GM10266 (cell line): ENCODE measurements at regions not wholly inside any gene's neighbourhood (a gene's known extent, or its start where the extent isn't known, plus 50 kb on each side); places are given as distances from the start of the nearest gene placed in this dataset.

Experiments used
- DNase-seq: peaks from one replicate; pipeline ENCODE4 v3.0.0; 2012; ENCODE audit errors: extremely low spot score
- TF ChIP-seq, protein P1 (sequence below): IDR thresholded peaks from 2 replicates; pipeline ENCODE4 v1.5.1; 2012; ENCODE audit warnings: mild to moderate bottlenecking, low read depth; ENCODE audit not compliant: control insufficient read depth, insufficient read depth; ENCODE audit errors: missing control alignments

DNA sequence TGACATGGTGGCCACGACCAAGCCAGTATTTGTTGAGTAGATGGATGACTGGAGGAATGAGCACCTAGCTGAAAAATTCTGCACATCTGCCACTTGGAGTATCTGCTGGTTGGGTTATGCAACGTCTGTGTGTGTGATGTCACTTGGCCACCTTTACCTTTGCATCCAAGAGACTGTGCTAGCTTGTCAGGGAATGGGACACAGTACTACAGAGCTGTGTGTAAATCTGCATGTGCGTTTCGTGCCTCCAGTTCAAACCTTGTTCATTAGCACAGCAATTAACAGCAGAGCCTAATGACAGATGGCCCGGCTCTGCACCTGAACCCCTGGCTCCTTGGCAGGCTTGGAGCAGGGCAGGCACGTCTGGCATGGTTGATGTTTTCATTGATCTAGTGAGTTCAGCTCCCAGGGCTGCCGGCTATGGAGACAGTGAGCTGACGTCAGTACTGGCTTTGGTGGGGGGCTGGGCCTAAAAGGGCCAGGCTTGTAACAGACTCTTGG lies 188.4 kb upstream of the NAV2 start:
- DNase-seq, result no peak
- TF ChIP-seq, protein P1, sequence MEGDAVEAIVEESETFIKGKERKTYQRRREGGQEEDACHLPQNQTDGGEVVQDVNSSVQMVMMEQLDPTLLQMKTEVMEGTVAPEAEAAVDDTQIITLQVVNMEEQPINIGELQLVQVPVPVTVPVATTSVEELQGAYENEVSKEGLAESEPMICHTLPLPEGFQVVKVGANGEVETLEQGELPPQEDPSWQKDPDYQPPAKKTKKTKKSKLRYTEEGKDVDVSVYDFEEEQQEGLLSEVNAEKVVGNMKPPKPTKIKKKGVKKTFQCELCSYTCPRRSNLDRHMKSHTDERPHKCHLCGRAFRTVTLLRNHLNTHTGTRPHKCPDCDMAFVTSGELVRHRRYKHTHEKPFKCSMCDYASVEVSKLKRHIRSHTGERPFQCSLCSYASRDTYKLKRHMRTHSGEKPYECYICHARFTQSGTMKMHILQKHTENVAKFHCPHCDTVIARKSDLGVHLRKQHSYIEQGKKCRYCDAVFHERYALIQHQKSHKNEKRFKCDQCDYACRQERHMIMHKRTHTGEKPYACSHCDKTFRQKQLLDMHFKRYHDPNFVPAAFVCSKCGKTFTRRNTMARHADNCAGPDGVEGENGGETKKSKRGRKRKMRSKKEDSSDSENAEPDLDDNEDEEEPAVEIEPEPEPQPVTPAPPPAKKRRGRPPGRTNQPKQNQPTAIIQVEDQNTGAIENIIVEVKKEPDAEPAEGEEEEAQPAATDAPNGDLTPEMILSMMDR, result no peak

DNA sequence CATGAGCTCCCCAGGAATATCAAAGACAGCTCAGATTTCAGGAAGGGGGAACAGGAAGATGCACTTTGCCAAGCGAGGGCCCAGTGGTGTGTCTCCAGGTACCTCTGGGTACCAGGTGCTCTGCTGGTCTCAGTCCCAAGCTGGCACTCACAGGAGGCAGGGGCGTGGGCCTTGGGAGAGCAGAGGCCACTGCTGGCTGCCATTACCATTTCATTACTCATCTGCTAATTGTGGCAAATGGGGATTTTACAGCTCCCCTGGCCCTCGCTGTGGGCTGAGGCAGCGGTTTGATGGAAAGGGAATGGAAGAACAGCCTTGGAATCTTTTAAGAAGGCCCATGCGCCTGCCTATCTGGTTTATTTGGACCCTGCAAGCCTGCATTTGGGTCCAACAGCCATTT lies 192.0 kb upstream of the NAV2 start:
- no peak for DNase-seq
- TF ChIP-seq, protein P1, result no peak

DNA sequence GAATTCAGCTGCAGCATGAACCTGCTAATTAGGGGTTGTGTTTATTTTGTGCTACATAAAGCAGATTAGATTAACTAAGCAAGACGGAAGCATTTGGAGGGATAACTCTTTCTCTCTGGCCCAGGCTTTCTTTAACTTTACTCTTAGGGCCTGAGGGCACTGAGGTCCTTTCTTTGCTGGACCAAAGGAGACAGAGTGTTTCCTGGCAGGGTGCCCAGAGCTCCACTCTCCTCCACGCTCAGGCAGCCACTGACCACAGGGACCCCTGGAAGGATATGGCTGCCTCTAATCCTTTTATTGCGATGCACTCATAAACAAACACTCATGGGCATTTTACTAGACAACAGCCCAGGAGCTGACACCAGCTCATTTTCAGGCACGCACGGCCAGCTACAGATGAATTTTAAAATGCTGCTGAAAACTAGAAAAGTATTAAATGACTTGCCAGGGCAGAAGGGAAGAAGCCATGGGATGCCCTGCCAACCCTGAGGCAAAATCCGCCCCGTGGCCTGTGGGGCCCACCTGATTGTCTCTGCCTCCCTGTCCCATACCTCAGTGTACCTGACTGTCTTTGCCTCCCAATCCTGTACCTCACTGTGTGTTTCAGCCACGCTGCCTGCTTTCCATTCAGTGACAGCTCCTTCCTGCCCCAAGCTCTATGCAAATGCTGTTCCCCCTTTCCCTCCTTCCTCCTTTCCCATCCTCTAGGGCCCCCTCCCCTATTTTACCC lies 192.6 kb upstream of the NAV2 start:
- TF ChIP-seq, protein P1, result no peak
- DNase-seq, result no peak

DNA sequence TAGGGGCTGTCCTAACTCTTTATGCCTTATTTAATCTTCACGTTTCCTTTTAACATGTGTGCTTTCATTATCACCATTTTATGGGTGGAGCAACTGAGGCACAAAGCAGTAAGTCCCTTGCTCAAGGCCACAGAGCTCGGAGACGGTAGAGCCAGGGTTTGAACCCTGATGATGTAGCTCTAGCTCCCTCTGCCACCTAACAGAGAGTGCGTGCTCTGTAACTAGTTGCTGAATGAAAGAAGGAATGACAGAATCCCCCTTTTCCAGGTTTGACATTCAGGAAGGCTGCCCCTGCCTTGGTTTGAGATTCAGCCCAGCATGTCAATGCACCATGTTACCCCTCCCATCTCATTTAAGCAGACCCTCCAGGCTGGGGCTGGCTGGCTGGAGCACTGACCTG lies 193.3 kb upstream of the NAV2 start:
- TF ChIP-seq, protein P1, result no peak
- no peak for DNase-seq

DNA sequence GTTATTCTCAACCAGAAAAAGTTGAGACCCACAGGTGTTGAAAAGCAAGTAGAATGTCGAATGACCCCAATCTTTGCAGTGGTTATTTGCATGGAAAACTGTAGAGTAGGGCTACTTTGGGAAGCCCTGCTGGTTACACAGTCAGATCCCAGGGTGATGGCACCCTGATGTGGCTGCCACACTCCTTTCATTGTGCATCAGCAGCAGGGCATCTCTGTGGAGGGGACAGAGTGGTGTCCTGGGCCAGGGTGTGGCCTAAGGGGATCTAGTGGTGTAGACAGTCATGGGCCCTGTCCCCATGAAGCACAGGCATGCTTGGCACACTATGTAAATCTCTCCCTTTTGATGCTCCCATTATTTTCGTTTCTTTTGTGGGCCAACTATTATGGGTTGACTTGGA lies 199.4 kb upstream of the NAV2 start:
- DNase-seq, result no peak
- TF ChIP-seq, protein P1, result no peak

DNA sequence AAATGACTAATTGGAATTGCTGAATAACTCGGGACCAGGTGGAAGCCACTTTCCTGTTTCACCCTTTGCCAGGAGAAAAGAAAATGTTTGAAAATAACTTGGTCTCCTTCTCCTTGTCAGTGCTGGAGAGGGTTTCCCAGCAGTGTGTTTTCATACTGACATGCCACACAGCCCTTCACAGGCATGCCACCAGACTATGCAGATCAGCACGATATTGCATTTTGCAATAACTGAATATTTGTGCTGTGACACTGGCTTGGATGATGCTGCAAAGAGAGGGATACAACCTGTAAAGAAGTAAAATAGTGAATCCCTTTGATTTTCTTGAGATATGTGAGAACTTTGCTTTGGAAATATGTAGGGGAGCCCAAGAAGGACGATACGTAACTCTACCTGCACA lies 200.0 kb upstream of the NAV2 start:
- TF ChIP-seq, protein P1, result no peak
- no peak for DNase-seq

DNA sequence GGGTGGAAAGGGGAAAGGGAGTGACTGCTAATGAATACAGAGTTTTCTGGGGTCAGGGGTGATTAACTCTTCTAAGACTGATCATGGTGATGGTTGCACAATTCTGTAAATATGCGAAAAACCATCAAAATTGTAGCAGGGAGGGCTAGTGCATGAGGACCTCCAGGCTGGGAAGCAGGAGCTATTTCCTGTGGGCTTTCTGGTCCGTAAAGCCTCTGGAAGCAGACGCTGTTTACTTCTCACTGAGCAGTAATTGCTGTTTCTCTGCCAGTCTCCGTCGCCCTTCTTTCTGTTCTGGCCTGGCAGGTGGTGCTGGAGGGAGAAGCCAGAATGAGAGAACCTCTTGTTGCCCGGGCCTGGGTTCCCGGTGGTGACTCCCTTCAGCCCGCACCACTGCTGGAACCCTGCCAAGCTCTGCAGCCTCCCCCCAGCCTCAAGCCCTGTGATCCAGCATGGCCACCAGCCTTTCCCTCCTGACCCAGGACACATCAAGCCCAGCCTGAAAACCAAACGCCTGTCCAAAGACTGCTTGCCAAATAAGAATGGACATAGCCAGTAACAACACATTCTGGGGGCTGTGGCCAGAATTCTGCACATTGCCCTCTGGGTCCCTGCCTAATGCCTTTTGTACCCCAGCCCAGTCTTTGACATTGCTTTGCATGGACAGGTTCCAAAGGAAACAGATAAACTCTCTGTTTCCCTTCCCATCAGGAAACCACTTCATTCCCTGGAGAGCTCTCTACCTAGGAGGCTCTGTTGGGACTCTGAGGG lies 201.0 kb upstream of the NAV2 start:
- DNase-seq, result no peak
- TF ChIP-seq, protein P1, result no peak
